Stimulated activated CD4-positive, alpha-beta T cell treated with anti-CD3 and anti-CD28 coated beads, TNF-alpha, amount 100 ng/mL, for 48 hours (primary cell): ENCODE measurements at regions not wholly inside any gene's neighbourhood (a gene's known extent, or its start where the extent isn't known, plus 50 kb on each side); places are given as distances from the start of the nearest gene placed in this dataset.

Experiments
- DNase-seq, 3 donors: peaks; one replicate each; pipeline ENCODE4 v3.0.0-alpha.2; 2020; ENCODE audit warnings: low read depth in 3 of 3

- DNase-seq = no peak
These were observed 62.2 kb upstream of the PKDCC start for GRCh38 chr2:41985573-41986095.

- no peak for DNase-seq
These were observed 58.2 kb upstream of the PKDCC start for GRCh38 chr2:41989501-41990180.

DNA sequence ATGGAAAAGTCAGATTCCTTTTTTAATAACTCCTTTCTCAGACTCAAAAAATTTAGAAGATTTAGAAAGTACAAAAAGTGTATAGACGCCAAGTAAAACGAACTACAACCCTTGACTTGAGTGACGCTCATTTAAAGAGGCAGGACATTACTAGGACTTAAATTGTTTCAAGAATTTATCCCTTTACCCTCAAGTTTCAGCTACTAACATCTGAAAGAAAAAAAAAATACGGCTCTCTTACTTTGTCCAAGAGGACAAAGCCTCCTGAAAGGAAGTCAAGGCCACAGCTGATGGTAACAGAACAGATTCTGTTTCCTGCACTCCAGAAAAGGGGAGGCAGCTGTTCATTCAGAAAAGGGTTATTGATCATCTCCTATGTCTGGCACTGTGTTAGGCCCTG lies 57.6 kb upstream of the PKDCC start:
- no peak for DNase-seq

DNA sequence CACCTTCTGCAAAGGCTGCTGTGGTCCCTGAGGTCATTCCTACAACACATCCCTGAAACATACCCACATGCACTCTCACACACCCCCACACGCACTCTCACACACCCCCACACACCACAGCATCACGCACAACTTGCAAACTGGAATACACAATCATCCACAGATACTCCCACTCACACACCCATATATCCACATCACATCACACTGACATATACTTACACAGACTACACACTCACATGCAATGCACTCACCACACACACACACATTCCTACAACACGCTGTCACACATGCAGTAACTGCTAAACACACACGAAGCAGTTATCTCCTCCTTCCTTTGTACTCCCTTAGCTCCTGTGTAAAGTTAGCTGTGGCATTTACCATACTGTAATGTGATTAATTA lies 57.1 kb upstream of the PKDCC start:
- no peak for DNase-seq

- no peak for DNase-seq
These were observed 55.7 kb upstream of the PKDCC start for GRCh38 chr2:41992056-41992642.

- no peak for DNase-seq
These were observed 55.0 kb upstream of the PKDCC start for GRCh38 chr2:41992671-41993434.

GRCh38 chr2:41993435-41993925 lies 54.3 kb upstream of the PKDCC start:
- no peak for DNase-seq

GRCh38 chr2:41994233-41994637 lies 53.6 kb upstream of the PKDCC start:
- no peak for DNase-seq

- no peak for DNase-seq
These were observed 53.2 kb upstream of the PKDCC start for GRCh38 chr2:41994661-41995060.

DNA sequence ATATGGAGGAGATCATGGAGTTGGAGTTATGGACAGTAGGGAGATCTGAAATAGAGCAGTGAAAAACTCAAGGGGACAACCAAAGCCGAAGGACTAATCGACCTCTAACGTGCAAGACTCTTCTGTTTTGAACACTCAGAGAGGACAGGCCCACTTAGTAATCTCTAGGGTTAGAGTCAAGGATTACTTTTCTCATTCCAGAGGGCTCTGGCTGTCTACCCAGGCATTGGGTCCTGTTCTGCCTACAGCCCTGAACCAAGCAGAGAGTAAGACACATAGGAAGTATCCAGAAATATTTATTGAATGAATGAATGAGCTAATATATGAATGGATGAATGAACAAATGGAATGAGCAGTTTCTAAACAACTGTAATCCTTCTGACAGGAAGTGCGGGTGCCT lies 50.3 kb upstream of the PKDCC start:
- DNase-seq = no peak
